WI38 (cell line): ENCODE measurements at regions not wholly inside any gene's neighbourhood (a gene's known extent, or its start where the extent isn't known, plus 50 kb on each side); places are given as distances from the start of the nearest gene placed in this dataset.
"Not testable (repeated sequence)": the region's sequence is repeated elsewhere in the genome, so short reads cannot be mapped to it uniquely, and the experiment has no call there.

ENCODE experiments used
- H3K4me3 ChIP-seq: 2 replicates; pipeline ENCODE4 v1.5.1; 2011; ENCODE audit warnings: low read depth, mild to moderate bottlenecking, control low read depth, low read length
- TF ChIP-seq, protein P1 (sequence below): IDR thresholded peaks from 2 replicates; pipeline ENCODE4 v1.5.1; 2012; ENCODE audit warnings: low read depth, mild to moderate bottlenecking, control low read depth, low read length

DNA sequence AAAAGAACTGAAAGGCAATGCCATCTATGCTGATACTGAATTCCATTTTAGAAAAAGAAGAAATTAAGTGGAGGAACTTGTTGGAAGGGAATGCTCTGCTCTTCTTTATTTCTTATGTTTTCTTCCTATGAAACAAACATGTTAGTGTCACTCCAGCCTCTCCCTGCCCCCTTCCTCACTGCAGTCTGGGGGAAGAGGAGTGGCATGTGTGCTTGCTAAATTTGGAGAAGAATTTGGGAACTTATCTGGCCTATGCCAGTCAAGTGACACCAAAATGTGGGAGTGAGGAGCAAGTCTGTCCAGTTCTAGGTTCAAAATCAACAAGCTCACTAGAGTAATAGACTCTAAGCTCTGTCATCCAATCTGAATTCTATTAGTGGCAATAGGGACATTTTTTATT lies 214.6 kb downstream of the RBM26 start:
- no peak overlapping the region for H3K4me3 ChIP-seq
- TF ChIP-seq, protein P1, sequence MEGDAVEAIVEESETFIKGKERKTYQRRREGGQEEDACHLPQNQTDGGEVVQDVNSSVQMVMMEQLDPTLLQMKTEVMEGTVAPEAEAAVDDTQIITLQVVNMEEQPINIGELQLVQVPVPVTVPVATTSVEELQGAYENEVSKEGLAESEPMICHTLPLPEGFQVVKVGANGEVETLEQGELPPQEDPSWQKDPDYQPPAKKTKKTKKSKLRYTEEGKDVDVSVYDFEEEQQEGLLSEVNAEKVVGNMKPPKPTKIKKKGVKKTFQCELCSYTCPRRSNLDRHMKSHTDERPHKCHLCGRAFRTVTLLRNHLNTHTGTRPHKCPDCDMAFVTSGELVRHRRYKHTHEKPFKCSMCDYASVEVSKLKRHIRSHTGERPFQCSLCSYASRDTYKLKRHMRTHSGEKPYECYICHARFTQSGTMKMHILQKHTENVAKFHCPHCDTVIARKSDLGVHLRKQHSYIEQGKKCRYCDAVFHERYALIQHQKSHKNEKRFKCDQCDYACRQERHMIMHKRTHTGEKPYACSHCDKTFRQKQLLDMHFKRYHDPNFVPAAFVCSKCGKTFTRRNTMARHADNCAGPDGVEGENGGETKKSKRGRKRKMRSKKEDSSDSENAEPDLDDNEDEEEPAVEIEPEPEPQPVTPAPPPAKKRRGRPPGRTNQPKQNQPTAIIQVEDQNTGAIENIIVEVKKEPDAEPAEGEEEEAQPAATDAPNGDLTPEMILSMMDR, result no peak

GRCh38 chr13:79190932-79191331 lies 215.1 kb downstream of the RBM26 start:
- no peak overlapping the region for H3K4me3 ChIP-seq
- TF ChIP-seq, protein P1, result no peak

GRCh38 chr13:79187917-79188690 lies 218.0 kb downstream of the RBM26 start:
- no peak overlapping the region for H3K4me3 ChIP-seq
- TF ChIP-seq, protein P1, result no peak

GRCh38 chr13:79185580-79185979 lies 220.5 kb downstream of the RBM26 start:
- no peak overlapping the region for H3K4me3 ChIP-seq
- TF ChIP-seq, protein P1, result no peak

- TF ChIP-seq, protein P1, result no peak
- no peak overlapping the region for H3K4me3 ChIP-seq
Observed at GRCh38 chr13:79183231-79183630, 222.8 kb downstream of the RBM26 start.

GRCh38 chr13:79173691-79174090 lies 232.4 kb downstream of the RBM26 start:
- H3K4me3 ChIP-seq, result not testable (repeated sequence)

DNA sequence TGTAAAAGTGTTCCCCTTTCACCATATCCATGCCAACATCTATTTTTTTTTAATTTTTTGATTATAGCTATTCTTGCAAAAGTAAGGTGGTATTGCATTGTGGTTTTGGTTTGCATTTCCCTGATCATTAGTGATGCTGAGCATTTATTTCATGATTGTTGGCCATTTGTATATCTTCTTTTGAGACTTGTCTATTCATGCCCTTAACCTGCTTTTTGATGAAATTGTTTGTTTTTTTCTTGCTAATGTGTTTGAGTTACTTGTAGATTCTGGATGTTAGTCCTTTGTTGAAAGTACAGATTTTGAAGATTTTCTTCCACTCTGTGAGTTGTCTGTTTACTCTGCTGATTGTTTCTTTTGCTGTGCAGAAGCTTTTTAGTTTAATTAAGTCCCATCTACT lies 233.1 kb downstream of the RBM26 start:
- not testable (repeated sequence) for H3K4me3 ChIP-seq

GRCh38 chr13:79171141-79172061 lies 234.7 kb downstream of the RBM26 start:
- TF ChIP-seq, protein P1, result no peak
- no peak overlapping the region for H3K4me3 ChIP-seq
